Nephron (organoid): ENCODE measurements at regions not wholly inside any gene's neighbourhood (a gene's known extent, or its start where the extent isn't known, plus 50 kb on each side); places are given as distances from the start of the nearest gene placed in this dataset.
A peak's percentile ranks its signal among the peaks of the same experiment; 100 is the strongest.
"Not testable (repeated sequence)": the region's sequence is repeated elsewhere in the genome, so short reads cannot be mapped to it uniquely, and the experiment has no call there.

ENCODE experiments used
- H3K27ac Mint-ChIP-seq, 3 experiments: 2 replicates each; pipeline ENCODE4 v1.8.0; 2020; ENCODE audit warnings: mixed read lengths in 3 of 3, mild to moderate bottlenecking in 2 of 3, moderate library complexity in 1 of 3
- H3K27me3 Mint-ChIP-seq: 2 replicates; pipeline ENCODE4 v1.8.0; 2021; ENCODE audit warnings: low read depth, mild to moderate bottlenecking, moderate library complexity, mixed read lengths
- H3K36me3 Mint-ChIP-seq: 2 replicates; pipeline ENCODE4 v1.8.0; 2020; ENCODE audit warnings: low read depth, mixed read lengths
- H3K4me1 Mint-ChIP-seq: 2 replicates; pipeline ENCODE4 v1.8.0; 2020; ENCODE audit warnings: mixed read lengths
- H3K4me3 Mint-ChIP-seq, 3 experiments: 2 replicates each; pipeline ENCODE4 v1.8.0; 2020; ENCODE audit warnings: mild to moderate bottlenecking in 3 of 3, mixed read lengths in 3 of 3, moderate library complexity in 2 of 3
- H3K9me3 Mint-ChIP-seq: 2 replicates; pipeline ENCODE4 v1.8.0; 2020; ENCODE audit warnings: mixed read lengths
- CTCF ChIP-seq, 3 experiments: fragments of 200-600 bp; sonication (generic); IDR thresholded peaks; one replicate each; pipeline ENCODE4 v1.5.0; 2021; ENCODE audit warnings: antibody characterized with exemption in 3 of 3; ENCODE audit not compliant: unreplicated experiment in 3 of 3

GRCh38 chr14:104406831-104407230 lies 172.7 kb upstream of the C14orf180 start:
- H3K27me3 Mint-ChIP-seq: peaks cover 28% of the 10 kb centered on the region
- H3K9me3 Mint-ChIP-seq: peaks cover 18% of the 10 kb centered on the region
- no peaks in the 10 kb centered on the region for H3K36me3 Mint-ChIP-seq

GRCh38 chr14:104416383-104416782 lies 163.2 kb upstream of the C14orf180 start:
- Mint-ChIP-seq H3K27ac (no peak overlapping the region), H3K4me3 (no peak overlapping the region), H3K9me3 (peaks cover 4% of the 10 kb centered on the region), H3K36me3 (no peaks in the 10 kb centered on the region), H3K27me3 (peaks cover 28% of the 10 kb centered on the region), H3K4me1 (peaks cover 13% of the 10 kb centered on the region)
- TF ChIP-seq CTCF (IDR thresholded peaks at IDR 0.05; ENCODE audit: unreplicated experiment in 3 of 3): no peak

More at GRCh38 chr14:104406831-104407230, 172.7 kb upstream of the C14orf180 start:
- H3K4me1 Mint-ChIP-seq: no peaks in the 10 kb centered on the region
- H3K27ac Mint-ChIP-seq: no peak overlapping the region
- no peak for TF ChIP-seq CTCF (IDR thresholded peaks at IDR 0.05; ENCODE audit: unreplicated experiment in 3 of 3)
- no peak overlapping the region for H3K4me3 Mint-ChIP-seq

GRCh38 chr14:104419865-104420505 lies 159.6 kb upstream of the C14orf180 start:
- peak overlapping the region in 1 of 3 experiments; percentile 8 for H3K27ac Mint-ChIP-seq
- peaks cover 33% of the 10 kb centered on the region for H3K4me1 Mint-ChIP-seq
- H3K27me3 Mint-ChIP-seq: peaks cover 27% of the 10 kb centered on the region
- no peaks in the 10 kb centered on the region for H3K9me3 Mint-ChIP-seq
- H3K4me3 Mint-ChIP-seq: no peak overlapping the region
- no peaks in the 10 kb centered on the region for H3K36me3 Mint-ChIP-seq
- TF ChIP-seq CTCF (IDR thresholded peaks at IDR 0.05; ENCODE audit: unreplicated experiment in 3 of 3): no peak

- H3K4me1 Mint-ChIP-seq: peaks cover 33% of the 10 kb centered on the region
- H3K4me3 Mint-ChIP-seq, H3K36me3 Mint-ChIP-seq, H3K9me3 Mint-ChIP-seq, H3K27ac Mint-ChIP-seq: not testable (repeated sequence)
- peaks cover 27% of the 10 kb centered on the region for H3K27me3 Mint-ChIP-seq
These were observed 159.0 kb upstream of the C14orf180 start for GRCh38 chr14:104420523-104420922.

GRCh38 chr14:104420990-104421389 lies 158.6 kb upstream of the C14orf180 start:
- no peak for TF ChIP-seq CTCF (IDR thresholded peaks at IDR 0.05; ENCODE audit: unreplicated experiment in 3 of 3)
- no peaks in the 10 kb centered on the region for H3K9me3 Mint-ChIP-seq
- H3K27ac Mint-ChIP-seq: no peak overlapping the region
- H3K36me3 Mint-ChIP-seq: no peaks in the 10 kb centered on the region
- peaks cover 38% of the 10 kb centered on the region for H3K4me1 Mint-ChIP-seq
- no peak overlapping the region for H3K4me3 Mint-ChIP-seq
- peaks cover 26% of the 10 kb centered on the region for H3K27me3 Mint-ChIP-seq

- H3K36me3 Mint-ChIP-seq: no peaks in the 10 kb centered on the region
- no peak overlapping the region for H3K4me3 Mint-ChIP-seq
- H3K27ac Mint-ChIP-seq: no peak overlapping the region
- TF ChIP-seq CTCF (IDR thresholded peaks at IDR 0.05; ENCODE audit: unreplicated experiment in 3 of 3): no peak
- peaks cover 26% of the 10 kb centered on the region for H3K27me3 Mint-ChIP-seq
- peaks cover 41% of the 10 kb centered on the region for H3K4me1 Mint-ChIP-seq
- H3K9me3 Mint-ChIP-seq: no peaks in the 10 kb centered on the region
These were observed 158.2 kb upstream of the C14orf180 start for GRCh38 chr14:104421401-104421821.
